GM19467 (cell line): ENCODE measurements at regions not wholly inside any gene's neighbourhood (a gene's known extent, or its start where the extent isn't known, plus 50 kb on each side); places are given as distances from the start of the nearest gene placed in this dataset.
"Not testable (repeated sequence)": the region's sequence is repeated elsewhere in the genome, so short reads cannot be mapped to it uniquely, and the experiment has no call there.

ENCODE experiments used
- ATAC-seq: cut with Tn5 transposase; IDR thresholded peaks from one replicate; pipeline ENCODE4 v1.9.1; 2021; ENCODE audit warnings: mild to moderate bottlenecking, moderate library complexity; ENCODE audit not compliant: unreplicated experiment

DNA sequence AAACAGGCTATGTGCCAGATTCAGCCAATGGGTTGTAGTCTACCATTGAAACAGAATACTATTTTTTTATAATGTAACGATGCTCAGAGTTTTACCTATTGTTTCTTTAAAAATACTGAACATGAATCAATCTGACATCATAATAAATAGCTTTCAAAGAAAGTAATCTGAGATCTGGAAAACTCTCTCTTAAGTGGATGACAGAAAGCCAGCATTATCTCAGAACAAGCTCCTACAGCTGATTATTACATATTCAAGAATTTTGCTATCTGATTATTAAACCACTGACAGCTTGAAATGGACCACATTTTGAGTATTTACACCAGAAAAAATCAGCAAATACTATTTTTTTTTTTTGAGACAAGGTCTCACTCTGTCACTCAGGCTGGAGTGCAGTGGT, 484.2 kb upstream of the SOX9 start:
- ATAC-seq, result no peak

DNA sequence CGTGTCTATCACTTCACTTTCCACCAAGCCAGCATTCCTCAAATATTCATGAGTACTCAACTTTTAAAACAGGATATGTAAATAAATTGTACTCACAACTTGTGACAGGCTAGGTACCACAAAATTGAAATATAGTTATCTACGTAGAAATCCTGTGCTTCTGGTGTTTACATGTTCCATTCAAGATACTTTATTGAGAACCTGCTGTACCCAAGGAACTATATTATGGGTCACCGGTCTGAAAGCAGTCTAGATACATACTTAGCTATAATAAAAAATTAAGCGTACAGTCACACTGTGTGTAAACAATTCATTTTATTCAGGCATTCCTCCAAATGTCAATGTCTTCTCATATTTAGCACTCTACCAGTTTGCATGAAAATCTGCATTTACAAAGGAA, 482.2 kb upstream of the SOX9 start:
- no peak for ATAC-seq

- ATAC-seq, result no peak
These were observed 481.0 kb upstream of the SOX9 start for GRCh38 chr17:71639865-71640264.

DNA sequence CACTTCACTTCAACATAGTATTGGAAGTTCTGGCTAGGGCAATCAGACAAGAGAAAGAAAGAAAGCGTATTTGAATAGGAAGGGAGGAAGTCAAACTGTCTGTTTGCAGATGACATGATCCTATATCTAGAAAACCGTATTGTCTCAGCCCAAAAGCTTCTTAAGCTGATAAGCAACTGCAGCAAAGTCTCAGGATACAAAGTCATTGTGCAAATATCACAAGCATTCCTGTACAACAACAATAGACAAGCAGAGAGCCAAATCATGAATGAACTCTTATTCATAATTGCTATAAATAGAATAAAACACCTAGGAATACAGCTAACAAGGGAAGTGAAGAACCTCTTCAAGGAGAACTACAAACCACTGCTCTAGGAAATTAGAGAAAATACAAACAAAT, 473.9 kb upstream of the SOX9 start:
- ATAC-seq, result not testable (repeated sequence)

DNA sequence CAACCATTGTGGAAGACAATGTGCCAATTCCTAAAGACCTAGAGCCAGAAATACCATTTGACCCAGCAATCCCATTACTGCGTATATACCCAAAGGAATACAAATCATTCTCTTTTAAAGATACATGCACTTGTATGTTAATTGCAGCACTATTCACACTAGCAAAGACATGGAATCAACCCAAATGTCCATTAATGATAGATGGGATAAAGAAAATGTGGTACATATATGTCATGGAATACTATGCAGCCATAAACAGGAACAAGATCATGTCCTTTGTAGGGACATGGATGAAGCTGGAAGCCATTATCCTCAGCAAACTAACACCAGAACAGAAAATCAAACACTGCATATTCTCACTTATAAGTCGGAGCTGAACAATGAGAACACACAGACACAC, 472.5 kb upstream of the SOX9 start:
- ATAC-seq, result not testable (repeated sequence)

DNA sequence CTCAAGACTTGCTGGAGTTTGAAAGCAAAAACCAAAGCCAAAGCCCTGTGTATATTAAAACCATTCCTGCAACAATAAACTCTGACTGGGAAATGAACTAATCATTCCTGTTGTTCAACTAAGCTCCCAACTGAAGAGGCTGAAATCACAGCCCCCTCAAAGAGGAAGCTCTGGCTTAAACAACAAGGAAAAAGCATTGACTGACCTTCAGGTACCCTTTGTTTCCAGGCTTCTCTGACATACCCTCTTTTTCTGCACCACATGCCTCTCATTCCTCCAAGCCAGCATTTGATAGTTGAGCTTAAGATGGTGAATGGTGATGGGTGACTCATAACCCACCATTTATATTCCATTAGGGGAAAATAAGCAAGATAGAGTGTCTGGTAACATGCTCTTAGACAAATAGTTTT, 470.9 kb upstream of the SOX9 start:
- no peak for ATAC-seq

DNA sequence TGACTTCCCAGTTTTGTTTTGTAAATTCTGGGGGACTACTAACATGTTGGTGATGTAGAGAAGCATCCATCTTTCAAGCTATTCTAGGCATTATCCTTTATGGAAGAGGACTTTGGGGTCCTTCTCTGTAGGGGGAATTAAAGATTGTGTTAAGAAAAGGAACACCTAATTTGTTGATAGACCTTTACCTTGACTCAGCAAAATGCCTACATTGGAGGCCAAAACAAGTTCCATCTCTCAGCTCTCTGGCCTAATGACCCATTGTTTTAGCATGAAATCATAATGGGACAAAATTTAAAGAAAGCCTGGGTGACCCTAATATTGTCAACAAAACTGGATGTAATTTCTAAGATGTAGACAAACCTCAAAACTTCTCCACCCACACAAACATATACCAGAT, 465.3 kb upstream of the SOX9 start:
- no peak for ATAC-seq

DNA sequence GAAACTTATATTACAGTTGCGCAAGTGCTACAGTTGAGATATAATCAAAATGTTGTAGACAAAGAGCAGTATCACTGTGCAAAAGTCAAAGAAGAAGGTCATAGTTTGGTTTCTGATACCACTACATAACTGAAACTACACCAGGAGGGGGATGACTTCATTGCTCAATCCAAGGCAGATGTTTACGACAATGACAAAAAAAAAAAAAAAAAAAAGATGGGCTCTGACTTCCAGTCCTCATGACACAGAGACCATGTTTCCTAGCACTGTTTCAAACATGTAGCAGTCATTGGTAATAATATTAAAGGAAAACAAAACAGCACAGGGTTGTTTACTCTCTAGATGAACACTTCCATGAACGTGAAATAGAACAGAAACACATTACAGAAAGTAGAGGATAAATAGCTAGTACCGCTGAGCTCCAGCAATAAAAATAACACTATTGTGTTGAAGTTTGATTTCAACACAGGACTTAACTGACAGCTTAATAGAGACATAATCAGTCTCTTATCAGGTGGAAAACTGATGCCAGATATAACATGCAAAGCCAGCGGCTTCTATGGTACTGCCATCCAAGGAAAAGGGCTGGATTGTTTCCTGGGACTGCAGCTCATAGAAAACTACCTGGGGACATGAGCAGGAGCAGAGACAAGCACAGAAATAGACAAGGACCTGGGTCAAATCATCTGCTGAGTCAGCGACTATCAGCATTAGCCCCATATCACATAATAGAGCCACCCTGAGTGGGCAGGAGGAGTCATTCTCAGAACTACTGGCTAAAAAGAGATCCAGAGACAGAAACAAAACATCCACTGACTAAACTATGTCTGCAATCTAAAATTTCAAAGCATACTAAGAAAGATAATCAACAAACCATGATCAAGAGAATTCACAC, 463.6 kb upstream of the SOX9 start:
- no peak for ATAC-seq

- ATAC-seq, result no peak
These were observed 461.8 kb upstream of the SOX9 start for GRCh38 chr17:71658996-71659395.

DNA sequence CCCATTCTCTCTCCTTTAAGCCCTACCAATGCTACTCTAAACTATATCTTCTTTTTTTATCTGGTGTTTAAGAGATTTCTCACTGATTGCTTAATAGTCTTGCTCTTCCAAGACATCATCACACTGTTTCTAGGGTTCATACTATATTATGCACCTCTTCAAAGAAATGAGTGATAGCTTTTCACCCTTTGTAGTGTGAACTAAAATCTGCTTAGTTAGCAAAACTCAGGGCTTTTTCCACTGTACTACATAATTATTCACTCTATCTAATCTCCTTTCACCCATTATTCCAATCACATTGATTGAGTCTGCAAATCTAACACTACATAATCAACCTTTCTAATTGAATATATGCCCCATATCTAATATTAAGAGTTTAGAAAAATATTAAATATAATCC, 456.0 kb upstream of the SOX9 start:
- no peak for ATAC-seq

DNA sequence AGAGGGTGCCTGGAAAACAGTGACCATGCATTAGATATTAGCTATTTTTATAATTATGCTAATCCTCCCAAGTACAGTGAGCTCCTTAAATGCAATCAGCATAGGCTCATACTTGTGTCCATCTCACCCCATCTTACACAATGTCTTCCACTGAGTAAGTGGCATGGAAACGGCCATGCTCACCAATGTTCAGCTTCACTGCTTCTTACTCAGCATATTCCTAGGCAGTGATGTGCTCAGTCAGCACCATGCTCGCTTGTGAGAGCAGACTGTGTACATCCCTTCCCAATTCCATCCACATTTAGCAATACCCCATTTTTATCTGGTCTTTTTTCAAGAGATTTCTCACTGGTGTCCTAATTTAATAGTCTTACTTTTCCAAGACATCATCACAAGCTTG, 454.8 kb upstream of the SOX9 start:
- no peak for ATAC-seq

DNA sequence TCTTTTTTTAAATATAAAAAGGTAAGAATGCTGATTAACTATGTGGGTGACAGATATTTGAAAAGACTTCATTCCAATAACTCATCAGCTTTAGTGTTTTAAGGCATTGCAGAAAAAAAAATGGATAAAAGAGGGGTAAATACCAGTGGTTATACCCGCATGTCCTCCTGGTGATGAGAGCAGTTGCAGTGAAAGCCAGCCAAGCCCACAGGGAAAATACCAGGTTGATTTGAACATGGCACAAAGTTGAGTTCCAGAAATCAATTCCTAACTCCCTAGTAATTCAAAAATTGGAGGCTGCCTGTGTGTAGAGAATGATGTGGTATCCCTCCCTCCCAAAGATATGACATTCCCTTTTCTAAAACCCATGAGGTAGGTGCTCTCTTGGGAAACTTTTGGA, 453.2 kb upstream of the SOX9 start:
- ATAC-seq, result no peak

GRCh38 chr17:71668807-71669206, 452.0 kb upstream of the SOX9 start:
- ATAC-seq, result no peak

GRCh38 chr17:71677439-71677838, 443.4 kb upstream of the SOX9 start:
- ATAC-seq, result no peak

GRCh38 chr17:71679832-71680231, 441.0 kb upstream of the SOX9 start:
- no peak for ATAC-seq

GRCh38 chr17:71681427-71682173, 439.2 kb upstream of the SOX9 start:
- no peak for ATAC-seq

- no peak for ATAC-seq
These were observed 438.7 kb upstream of the SOX9 start for GRCh38 chr17:71682174-71682494.

DNA sequence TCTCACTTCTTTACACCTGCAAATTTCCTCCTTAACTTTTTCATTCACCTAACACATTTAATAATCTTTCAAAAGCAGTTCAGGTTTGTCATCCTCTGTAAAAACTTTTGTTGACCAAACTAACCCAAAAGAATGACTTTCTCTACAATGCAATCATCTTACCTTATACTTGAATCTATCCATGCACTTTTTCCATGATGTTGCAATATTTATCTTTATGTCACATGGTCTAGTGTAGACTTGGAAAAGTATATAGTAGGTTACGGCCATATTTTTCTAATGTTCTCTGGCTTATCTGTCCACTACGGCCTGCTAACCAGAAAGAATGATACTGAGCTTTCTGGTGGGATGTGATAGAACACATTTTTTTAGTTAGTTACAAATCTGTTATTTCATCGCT, 431.0 kb upstream of the SOX9 start:
- ATAC-seq, result no peak

GRCh38 chr17:71699907-71700306, 420.9 kb upstream of the SOX9 start:
- ATAC-seq, result no peak

DNA sequence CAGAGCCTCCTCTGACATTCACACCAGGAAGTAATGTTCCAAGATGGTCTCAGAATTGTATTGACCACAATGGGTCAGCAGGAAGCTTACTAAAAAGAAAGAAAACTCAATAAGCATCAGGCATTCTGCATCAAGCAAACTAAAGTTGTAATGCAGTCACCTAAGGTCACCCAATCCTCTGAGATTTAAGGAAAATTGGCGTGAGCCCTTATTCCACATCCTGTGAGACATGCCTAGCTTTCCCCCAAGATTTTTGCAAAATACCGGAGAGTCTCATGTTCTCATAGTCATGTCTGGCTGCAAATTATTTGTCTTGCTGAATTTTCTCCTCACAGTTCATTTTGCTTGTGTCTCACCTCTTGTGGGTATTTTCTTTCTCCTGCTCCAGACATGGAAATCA, 417.1 kb upstream of the SOX9 start:
- no peak for ATAC-seq

GRCh38 chr17:71709271-71709890, 411.4 kb upstream of the SOX9 start:
- no peak for ATAC-seq

DNA sequence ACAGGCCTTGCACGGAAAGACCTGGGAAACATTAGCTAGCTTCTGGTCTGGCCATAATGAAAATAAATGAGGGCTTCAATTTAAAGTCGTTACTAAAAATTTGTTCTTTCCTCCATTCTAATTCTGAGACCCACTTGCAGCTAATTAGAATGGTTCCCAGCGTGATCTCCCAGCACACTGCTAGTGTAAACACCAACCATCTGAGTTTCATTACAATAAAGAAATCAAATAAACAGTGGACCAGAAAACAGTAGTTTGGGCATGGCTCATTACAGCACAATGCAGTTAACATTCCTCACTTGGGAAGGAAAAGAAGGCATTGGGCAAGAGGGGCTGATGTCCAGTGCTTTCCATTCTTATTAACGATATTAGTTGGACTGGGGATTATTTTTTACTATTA, 410.9 kb upstream of the SOX9 start:
- no peak for ATAC-seq
